ENCODE measurements at regions not wholly inside any gene's neighbourhood (a gene's known extent, or its start where the extent isn't known, plus 50 kb on each side); places are given as distances from the start of the nearest gene placed in this dataset.
"Not testable (repeated sequence)": the region's sequence is repeated elsewhere in the genome, so short reads cannot be mapped to it uniquely, and the experiment has no call there.

GRCh38 chr15:96160800-96161199 is 169.7 kb upstream of the NR2F2 start:
- H3K27me3 ChIP-seq (ENCODE audit: low read depth): no peaks in the 10 kb centered on the region
- DNase-seq: no peak
- no peaks in the 10 kb centered on the region for H3K4me1 ChIP-seq
- no peaks in the 10 kb centered on the region for H3K9me3 ChIP-seq
- no peak overlapping the region for H3K4me3 ChIP-seq
- intact Hi-C loops (cut with DNase I): no loop called here
- H3K36me3 ChIP-seq: no peaks in the 10 kb centered on the region
- no peak for ATAC-seq
- H3K27ac ChIP-seq: no peak overlapping the region
- no peak for TF ChIP-seq CTCF (IDR thresholded peaks at IDR 0.05)

DNA sequence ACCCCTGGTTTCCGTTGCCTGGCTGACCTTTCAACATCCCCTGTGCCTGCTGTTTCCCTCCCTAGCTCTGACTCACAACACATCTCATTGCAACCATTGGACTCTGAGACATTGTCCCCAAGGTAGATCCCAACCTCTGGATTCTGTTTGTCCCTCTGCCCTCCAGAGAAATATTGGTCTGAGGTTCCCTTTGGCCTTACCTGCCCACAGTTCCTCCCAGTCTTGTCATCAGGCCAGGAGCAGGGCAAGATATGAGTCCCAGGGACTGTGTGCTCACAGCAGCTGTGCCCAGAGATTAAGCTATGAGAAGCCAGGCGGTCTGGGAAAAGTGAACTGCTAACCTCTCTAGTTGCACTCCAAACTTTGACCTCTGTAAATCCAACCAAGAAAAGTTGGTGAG is 168.2 kb upstream of the NR2F2 start:
- H3K4me3 ChIP-seq: no peak overlapping the region
- H3K9me3 ChIP-seq: no peaks in the 10 kb centered on the region
- H3K27ac ChIP-seq: no peak overlapping the region
- intact Hi-C loops (cut with DNase I): no loop called here
- TF ChIP-seq CTCF (IDR thresholded peaks at IDR 0.05): no peak
- H3K4me1 ChIP-seq: no peaks in the 10 kb centered on the region
- DNase-seq: no peak
- no peaks in the 10 kb centered on the region for H3K36me3 ChIP-seq
- H3K27me3 ChIP-seq (ENCODE audit: low read depth): no peaks in the 10 kb centered on the region
- ATAC-seq: no peak

- ATAC-seq (no peak), DNase-seq (no peak)
- H3K27me3 ChIP-seq (ENCODE audit: low read depth): no peaks in the 10 kb centered on the region
- H3K27ac ChIP-seq: no peak overlapping the region
- H3K4me3 ChIP-seq: no peak overlapping the region
- intact Hi-C loops (cut with DNase I): no loop called here
- no peak for TF ChIP-seq CTCF (IDR thresholded peaks at IDR 0.05)
- no peaks in the 10 kb centered on the region for H3K4me1 ChIP-seq
- H3K36me3 ChIP-seq: no peaks in the 10 kb centered on the region
- H3K9me3 ChIP-seq: no peaks in the 10 kb centered on the region
These were observed 165.4 kb upstream of the NR2F2 start for GRCh38 chr15:96165081-96165480.

DNA sequence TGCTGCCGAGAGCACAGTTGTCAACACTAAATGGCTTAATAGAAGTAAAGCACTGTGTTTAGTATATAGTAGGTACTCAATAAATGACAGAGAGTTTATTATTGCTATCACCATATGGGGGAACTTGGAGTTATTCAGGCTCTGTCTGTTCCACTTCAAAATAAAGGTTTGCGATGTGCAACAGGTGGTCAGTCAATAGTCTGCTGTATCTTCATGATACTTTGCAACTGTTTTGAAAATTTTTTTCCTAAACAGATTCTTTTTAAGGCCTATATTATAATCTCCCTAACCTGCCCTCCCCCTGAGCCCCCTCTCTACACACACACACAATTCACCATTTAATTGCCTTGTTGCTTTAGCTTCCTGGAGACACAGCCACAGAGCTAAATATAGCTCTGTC is 164.7 kb upstream of the NR2F2 start:
- DNase-seq (no peak), ATAC-seq (no peak)
- intact Hi-C loops (cut with DNase I): no loop called here
- Histone ChIP-seq H3K36me3 (no peaks in the 10 kb centered on the region), H3K4me3 (no peak overlapping the region), H3K27ac (no peak overlapping the region), H3K27me3 (ENCODE audit: low read depth) (no peaks in the 10 kb centered on the region), H3K9me3 (no peaks in the 10 kb centered on the region), H3K4me1 (no peaks in the 10 kb centered on the region)
- no peak for TF ChIP-seq CTCF (IDR thresholded peaks at IDR 0.05)

DNA sequence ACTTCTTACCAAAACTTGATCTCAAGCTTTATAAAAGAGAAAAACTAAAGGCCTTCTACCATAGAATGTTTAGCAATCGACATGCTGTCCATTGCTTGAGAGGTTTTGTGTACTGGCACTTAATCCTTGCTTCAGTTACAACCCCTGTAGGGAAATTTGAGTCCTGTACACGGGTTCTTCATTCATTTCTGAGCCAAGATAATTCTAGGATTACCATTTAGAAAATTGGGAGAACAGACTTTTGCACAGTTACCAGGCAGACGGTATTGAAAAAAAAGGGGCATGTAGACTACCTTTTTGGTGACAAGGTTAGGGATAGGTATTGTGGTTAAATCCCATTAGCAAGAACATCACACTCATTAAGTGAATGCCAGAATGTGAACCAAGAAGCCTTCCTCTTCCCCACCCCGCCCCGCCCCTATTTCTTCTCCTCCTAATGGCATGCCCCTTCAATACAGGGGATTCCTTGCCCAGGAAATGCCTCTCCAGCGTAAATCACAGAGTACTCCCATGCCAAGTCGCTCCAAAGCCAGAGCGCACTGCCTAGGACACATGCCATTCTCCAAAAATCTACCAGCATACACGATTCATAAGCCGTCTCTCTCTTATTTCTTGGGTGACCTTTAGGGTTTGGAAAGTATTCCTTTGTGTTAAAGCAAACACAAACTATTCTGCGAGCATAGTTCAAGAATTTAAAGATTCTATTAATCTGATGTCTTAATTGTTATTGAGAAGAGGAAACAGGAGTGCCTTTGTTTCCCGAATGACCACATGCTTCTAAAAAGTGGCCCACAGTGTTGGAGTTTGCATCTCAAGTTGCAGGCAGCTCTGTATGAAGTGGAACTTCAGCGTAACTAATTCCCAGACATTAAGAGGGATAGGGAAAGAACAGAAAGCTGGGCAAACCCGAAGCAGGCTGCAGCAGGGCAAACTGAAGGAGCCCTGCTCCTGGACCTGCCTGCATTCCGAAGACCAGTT is 164.0 kb upstream of the NR2F2 start:
- no peaks in the 10 kb centered on the region for H3K36me3 ChIP-seq
- no peak overlapping the region for H3K27ac ChIP-seq
- no peaks in the 10 kb centered on the region for H3K27me3 ChIP-seq (ENCODE audit: low read depth)
- TF ChIP-seq CTCF (IDR thresholded peaks at IDR 0.05): no peak
- intact Hi-C loops (cut with DNase I): no loop called here
- H3K9me3 ChIP-seq: no peaks in the 10 kb centered on the region
- ATAC-seq: no peak
- H3K4me3 ChIP-seq: no peak overlapping the region
- DNase-seq: no peak
- no peaks in the 10 kb centered on the region for H3K4me1 ChIP-seq

GRCh38 chr15:96170616-96170978 is 159.9 kb upstream of the NR2F2 start:
- ATAC-seq; H3K9me3 ChIP-seq; H3K4me3 ChIP-seq; H3K27me3 ChIP-seq (ENCODE audit: low read depth); intact Hi-C loops (cut with DNase I); H3K27ac ChIP-seq; H3K36me3 ChIP-seq; DNase-seq; H3K4me1 ChIP-seq: not testable (repeated sequence)

All from lower lobe of right lung (tissue), 2 donors.